HG03565 (cell line): ENCODE measurements at regions not wholly inside any gene's neighbourhood (a gene's known extent, or its start where the extent isn't known, plus 50 kb on each side); places are given as distances from the start of the nearest gene placed in this dataset.
"Not testable (repeated sequence)": the region's sequence is repeated elsewhere in the genome, so short reads cannot be mapped to it uniquely, and the experiment has no call there.

Experiments
- ATAC-seq: cut with Tn5 transposase; IDR thresholded peaks from one replicate; pipeline ENCODE4 v1.9.1; 2021; ENCODE audit warnings: mild to moderate bottlenecking, moderate library complexity; ENCODE audit not compliant: unreplicated experiment

- no peak for ATAC-seq
Measured at GRCh38 chr3:10623578-10624275, 118.3 kb upstream of the ATP2B2 start.

DNA sequence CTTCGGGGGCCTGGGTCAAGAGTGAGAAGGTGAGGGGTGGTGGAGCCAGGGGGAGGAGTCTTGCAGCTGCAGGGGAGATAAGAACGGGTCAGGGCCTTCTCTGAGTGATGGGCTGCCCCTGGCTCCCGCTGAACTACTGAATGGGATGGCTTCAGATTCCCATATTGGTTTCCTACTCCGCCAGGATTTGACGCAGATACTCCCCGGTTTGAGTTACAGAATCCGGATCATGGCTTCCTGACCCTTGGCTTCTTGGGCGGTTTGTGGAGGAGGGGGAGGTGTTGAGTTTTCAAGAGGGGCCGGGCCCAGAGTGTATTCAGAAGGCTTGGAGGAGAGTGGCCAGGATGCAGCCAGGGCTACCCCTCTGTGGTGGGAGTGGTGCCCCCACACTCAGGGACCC, 119.9 kb upstream of the ATP2B2 start:
- ATAC-seq = no peak

DNA sequence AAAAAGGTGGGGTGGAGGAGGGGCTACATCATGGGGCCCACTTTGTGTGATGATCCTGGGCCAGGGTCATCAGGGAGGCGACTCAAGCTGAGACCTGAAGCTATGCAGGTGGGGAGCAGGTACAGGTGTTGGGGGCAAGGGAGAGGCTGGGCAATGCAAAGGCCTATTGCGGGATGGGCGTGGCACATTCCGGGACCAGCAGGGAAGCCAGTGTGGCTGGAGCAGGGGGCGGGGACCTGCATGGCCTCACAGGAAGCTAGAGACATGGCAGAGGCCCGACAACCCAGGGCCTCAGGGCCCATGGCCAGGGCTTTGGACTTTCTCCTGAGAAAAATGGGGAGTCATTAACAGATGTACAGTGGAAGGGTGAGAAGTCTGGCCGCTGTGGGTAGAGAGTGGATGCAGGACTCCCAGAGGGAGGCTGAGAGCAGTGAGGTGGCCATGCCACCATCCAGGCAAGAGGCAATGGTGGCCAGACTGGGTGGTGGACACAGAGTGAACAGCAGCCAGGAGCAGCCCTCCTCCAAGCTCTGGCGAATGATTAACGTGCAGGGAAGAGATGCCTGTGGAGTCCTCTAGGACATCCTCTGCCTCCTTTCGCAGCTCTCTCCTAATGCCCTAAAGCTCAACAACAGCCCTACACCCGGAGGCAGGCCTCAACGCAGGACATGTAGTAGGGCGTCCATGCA, 122.6 kb upstream of the ATP2B2 start:
- ATAC-seq = no peak

- ATAC-seq = no peak
Measured at GRCh38 chr3:10628891-10629670, 123.7 kb upstream of the ATP2B2 start.

- no peak for ATAC-seq
Measured at GRCh38 chr3:10629671-10630040, 124.3 kb upstream of the ATP2B2 start.

- ATAC-seq = no peak
Measured at GRCh38 chr3:10631224-10631623, 125.8 kb upstream of the ATP2B2 start.

DNA sequence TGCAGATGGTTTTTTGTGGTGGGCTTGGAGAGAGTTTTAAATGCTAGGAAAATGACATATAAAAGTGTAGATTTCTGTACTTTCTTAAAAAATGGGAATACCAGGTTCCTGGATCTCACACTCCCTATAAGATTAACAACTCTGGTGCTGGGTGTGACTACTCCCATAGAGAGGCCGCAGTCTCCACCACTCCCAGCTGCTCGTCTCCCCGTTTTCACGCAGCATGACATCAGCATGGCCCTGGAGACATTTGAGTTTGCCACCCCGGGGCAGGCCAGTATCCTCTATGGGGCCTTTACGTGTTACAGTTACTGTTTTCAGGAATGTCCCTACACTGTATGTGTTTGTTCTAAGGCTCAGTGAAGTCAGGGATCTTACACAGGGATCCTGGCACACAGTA, 126.7 kb upstream of the ATP2B2 start:
- no peak for ATAC-seq

- ATAC-seq = no peak
Measured at GRCh38 chr3:10632741-10633140, 127.4 kb upstream of the ATP2B2 start.

GRCh38 chr3:10635446-10636076, 130.2 kb upstream of the ATP2B2 start:
- no peak for ATAC-seq

GRCh38 chr3:10637342-10637741, 132.0 kb upstream of the ATP2B2 start:
- ATAC-seq = no peak

DNA sequence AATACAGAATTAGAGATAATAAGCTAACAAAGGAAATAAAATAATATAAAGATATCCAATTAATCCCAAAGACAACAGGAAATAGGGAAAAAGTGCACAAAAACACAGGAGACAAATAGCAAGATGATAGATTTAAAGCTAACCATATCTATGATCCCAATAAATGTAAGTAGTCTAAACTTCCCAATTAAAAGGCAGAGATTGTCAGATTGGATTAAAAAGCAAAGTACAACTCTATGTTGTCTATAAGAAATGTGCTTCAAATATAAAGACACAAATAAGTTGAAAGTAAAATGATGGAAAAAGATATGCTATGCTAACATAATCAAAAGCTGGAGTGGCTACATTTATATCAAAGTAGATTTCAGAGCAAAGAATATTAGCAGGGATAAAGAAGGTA, 133.1 kb upstream of the ATP2B2 start:
- no peak for ATAC-seq

- ATAC-seq = no peak
Measured at GRCh38 chr3:10641760-10642159, 136.4 kb upstream of the ATP2B2 start.

- ATAC-seq = no peak
Measured at GRCh38 chr3:10644189-10644588, 138.8 kb upstream of the ATP2B2 start.

- ATAC-seq = no peak
Measured at GRCh38 chr3:10645800-10646199, 140.4 kb upstream of the ATP2B2 start.

DNA sequence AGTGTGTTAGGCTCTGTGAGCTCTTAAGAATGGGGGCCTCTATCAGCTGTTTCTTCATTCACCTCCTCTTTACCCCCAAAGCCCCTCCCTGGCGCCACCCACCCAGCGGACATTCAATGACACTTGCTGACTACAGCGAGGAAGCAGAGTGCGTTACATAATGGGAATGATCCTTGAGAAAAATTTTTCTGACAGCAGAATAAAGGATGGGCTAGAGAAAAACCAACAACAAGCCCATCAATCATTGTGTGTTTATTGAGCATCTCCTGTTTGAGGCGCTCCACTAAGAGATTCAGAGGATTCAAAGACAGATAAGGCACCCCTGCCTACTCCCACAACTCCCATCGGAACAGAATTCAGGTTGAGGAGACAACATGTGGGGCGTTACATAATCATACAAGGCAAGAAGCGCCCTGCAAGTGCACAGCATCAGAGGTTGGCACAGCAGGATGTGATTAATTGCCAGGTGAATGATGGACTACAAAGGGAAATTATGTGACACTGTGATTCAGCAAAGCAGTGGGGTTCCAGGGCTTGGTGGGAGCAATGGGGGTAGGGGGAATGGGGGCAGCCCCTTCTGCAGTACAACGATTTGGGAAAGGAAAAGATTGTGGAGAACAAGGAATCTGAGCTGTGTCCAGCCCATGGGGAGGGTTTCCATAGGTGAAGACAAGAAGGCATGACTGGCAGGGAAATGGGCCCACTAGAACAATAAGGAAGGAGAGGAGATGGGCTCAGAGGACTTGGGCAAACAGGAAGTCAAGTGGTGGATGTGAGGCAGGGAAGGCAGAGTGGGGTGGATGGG, 141.3 kb upstream of the ATP2B2 start:
- ATAC-seq = no peak

DNA sequence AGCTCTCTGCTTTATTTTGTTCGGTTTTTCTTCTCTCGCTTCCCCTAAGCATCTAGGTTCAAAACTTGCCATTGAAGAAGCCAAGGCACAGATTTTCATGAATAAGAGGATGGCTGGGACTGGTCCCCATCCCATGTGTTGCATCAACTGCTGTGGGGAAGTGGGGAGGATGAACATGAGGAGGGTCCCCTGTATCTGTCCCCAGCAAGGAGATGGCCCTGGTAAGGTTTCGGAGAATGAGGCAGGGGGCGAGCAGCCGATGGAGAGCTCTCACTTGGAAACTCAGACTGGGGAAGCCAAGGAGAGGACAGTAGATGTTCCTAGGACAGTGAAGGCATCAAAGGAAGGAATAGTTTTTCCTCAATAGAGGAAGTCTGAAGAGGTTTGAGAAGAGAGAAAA, 142.0 kb upstream of the ATP2B2 start:
- ATAC-seq = no peak

- ATAC-seq = no peak
Measured at GRCh38 chr3:10648181-10648580, 142.8 kb upstream of the ATP2B2 start.

DNA sequence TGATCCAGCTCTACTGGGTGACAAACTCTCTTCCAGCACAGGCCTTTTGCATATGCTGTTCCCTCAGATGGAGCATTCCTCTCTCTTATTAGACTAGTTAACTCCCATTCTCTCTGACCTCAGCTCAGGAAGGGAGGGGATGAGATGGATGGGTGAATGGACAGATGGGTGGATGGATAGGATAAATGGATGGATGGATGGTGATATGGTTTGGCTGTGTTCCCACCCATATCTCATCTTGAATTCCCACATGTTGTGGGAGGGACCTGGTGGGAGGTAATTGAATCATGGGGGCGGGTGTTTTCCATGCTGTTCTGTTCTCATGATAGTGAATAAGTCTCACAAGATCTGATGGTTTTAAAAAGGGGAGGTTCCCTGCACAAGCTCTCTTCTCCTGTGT, 144.1 kb upstream of the ATP2B2 start:
- not testable (repeated sequence) for ATAC-seq

GRCh38 chr3:10651506-10651905, 146.1 kb upstream of the ATP2B2 start:
- ATAC-seq = no peak

DNA sequence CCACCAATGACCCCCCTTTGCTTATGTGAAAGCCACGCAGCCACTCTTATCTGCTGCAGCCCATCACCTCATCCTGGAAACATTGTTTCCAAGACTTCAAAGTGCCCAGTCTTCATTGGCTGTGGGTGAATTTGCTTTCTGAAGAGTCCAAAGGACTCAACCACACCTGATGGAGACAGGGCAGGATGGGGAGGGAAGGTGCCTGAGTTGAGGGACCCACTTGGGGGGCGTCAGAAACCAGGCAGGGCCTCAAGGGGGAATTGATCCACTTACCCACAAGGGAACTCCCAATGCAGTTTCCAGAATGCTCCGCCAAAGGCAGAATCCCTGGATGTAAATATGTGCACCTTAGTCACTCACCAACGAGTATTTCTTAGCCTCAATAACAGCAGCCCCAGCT, 147.9 kb upstream of the ATP2B2 start:
- ATAC-seq = no peak
